ENCODE measurements at regions not wholly inside any gene's neighbourhood (a gene's known extent, or its start where the extent isn't known, plus 50 kb on each side); places are given as distances from the start of the nearest gene placed in this dataset.
A peak's percentile ranks its signal among the peaks of the same experiment; 100 is the strongest.

DNA sequence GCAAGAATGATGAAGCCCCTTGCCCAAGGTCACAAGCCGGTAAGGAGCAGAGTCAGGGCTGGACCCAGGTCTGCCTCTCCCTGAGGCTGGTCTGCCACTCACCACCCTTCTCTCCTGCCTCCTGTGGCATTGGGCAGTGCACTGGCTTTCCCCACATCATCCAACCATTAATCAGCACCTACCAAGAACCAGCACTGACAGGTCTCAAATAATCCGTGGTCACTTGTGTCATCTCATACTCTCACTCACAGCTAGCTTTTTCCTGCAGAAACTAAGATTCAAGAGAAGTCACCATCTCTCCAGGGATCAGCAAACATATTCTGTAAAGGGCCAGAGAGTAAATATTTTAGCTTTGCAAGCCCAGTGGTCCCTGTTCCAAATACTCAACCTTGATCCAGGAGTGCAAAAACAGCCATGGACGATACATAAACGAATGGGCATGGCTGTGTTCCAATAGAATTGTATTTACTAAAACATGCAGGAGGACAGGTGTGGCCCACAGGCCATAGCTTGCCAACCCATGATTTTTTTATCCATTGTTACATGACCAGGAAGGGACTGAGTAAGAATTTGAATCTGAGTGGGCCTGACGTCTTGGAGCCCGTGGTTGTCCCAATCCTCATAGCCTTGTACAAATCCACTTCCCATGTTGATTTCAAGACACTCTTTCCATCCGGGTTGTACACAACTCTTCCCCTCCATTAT lies 374.2 kb downstream of the BCL11B start:
- H3K4me1 Mint-ChIP-seq (ENCODE audit: low read depth): no peaks in the 10 kb centered on the region
- H3K4me3 Mint-ChIP-seq: no peak overlapping the region
- H3K36me3 Mint-ChIP-seq (ENCODE audit: insufficient read depth): no peaks in the 10 kb centered on the region
- DNase-seq (no peak), ATAC-seq (no peak)
- H3K9me3 Mint-ChIP-seq: no peaks in the 10 kb centered on the region
- no peaks in the 10 kb centered on the region for H3K27me3 Mint-ChIP-seq (ENCODE audit: low read depth)

DNA sequence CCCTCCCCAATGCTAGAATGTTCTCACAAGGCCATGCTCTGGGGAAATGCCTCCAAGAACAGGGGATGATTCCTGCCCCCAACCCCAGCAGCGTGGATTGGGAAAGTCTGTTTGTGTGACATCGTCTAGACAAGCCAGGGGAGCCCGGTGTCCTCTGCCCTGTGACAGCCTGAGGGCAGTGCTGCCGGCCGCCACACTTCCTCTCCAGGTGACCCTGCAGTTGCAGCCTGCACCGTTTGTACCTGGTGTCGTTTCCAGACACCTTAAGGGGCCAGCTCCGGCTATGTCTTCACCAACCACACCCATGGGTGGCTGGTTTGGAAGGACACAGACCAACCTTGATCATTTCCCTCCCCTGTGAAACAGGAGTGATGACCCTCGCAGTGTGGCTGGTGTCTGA lies 372.6 kb downstream of the BCL11B start:
- no peaks in the 10 kb centered on the region for H3K36me3 Mint-ChIP-seq (ENCODE audit: insufficient read depth)
- DNase-seq: no peak
- H3K27me3 Mint-ChIP-seq (ENCODE audit: low read depth): no peaks in the 10 kb centered on the region
- no peaks in the 10 kb centered on the region for H3K4me1 Mint-ChIP-seq (ENCODE audit: low read depth)
- no peak for ATAC-seq
- H3K9me3 Mint-ChIP-seq: no peaks in the 10 kb centered on the region
- no peak overlapping the region for H3K4me3 Mint-ChIP-seq

DNA sequence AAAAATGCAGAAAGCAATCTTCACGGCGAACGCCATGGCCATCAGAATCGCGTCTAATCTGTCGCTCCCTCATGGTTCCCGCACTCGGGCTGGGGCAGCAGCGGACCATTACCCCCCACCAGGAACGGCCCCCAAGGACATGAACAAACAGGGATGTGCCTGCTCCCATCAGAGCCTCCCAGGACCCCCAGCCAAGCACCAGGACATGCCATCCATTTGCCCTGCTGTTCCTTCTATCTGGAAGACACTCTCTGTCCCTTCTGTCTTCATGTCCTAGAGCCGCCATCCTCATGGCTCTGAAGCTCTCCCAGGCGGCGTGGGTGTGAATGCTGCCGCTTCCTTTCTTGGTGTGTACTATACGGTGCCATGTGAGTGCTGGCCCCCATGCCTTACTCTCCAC lies 371.8 kb downstream of the BCL11B start:
- H3K4me1 Mint-ChIP-seq (ENCODE audit: low read depth): no peaks in the 10 kb centered on the region
- no peaks in the 10 kb centered on the region for H3K27me3 Mint-ChIP-seq (ENCODE audit: low read depth)
- no peak overlapping the region for H3K4me3 Mint-ChIP-seq
- no peak for DNase-seq
- no peak for ATAC-seq
- no peaks in the 10 kb centered on the region for H3K9me3 Mint-ChIP-seq
- no peaks in the 10 kb centered on the region for H3K36me3 Mint-ChIP-seq (ENCODE audit: insufficient read depth)

DNA sequence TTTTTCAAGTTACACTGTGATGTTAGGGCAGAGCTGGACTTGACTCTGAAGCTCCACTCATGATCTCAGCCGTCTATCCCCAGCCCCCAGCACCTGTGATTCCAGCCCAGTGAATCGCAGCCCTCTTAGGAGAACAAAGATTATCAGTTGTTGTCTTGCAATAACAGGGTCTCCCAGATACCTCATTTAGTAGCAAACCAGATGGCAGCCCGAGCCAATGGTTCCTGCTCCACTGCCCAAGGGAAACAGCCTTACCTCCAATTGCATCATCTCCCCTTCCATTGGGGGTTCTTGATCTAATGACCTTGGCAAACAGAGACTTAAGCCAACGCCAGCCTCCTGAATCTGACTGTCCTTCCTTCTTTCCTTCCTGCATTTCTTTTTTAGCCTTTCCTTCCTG lies 371.2 kb downstream of the BCL11B start:
- Mint-ChIP-seq H3K4me1 (ENCODE audit: low read depth) (no peaks in the 10 kb centered on the region), H3K27me3 (ENCODE audit: low read depth) (no peaks in the 10 kb centered on the region), H3K9me3 (no peaks in the 10 kb centered on the region), H3K36me3 (ENCODE audit: insufficient read depth) (no peaks in the 10 kb centered on the region), H3K4me3 (no peak overlapping the region)
- ATAC-seq (no peak), DNase-seq (no peak)

DNA sequence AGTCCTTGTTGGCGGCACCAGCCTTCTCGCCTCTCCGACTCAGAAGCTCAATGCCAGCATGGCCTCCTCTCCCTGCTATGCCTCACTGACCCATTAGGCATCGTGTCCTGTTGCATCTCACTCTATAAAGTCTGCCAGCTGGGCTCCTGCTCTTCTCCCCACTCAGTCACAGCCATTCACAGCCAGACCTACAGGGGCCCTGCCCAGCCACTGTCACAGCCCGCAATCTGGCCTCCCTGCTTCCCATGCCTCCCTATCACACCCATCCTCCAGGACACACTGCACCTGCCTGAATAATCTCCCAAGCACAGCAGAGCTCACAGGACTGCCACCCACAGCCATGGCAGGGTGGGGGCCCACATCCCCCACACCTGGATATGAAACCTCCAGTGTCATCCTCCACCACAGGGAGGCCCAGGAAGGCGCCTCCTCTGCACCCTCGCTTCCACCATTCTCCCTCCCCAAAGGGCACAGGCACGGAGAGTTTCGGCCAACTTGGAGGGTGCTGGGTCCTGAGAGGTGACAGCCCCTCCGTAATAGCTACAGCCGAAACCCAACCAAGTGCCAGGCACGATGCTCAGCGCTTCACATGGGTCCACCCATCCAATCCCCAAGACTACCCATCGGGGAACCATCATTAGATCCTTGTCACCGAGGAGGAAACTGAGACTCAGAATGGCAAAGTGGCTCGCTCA lies 370.3 kb downstream of the BCL11B start:
- ATAC-seq: no peak

DNA sequence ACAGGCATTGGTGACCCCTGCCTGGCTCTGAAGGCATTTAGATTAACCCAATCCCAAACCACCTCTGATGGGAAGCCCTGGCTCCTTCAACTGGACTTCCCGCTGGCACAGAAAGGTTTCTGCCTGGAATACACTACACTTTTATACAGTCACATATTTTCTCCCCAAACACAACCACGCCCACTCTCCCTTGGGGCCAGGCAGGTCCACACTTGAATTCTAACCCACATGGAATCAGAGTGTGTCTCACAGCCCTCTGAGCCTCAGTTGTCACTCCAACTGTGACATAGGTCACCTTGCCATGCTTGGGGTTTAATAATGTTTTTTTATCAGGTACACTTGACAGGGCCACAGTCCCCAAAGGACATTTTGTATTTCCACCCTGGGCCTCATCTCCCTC lies 368.6 kb downstream of the BCL11B start:
- DNase-seq (no peak), ATAC-seq (no peak)
- no peaks in the 10 kb centered on the region for H3K36me3 Mint-ChIP-seq (ENCODE audit: insufficient read depth)
- no peaks in the 10 kb centered on the region for H3K9me3 Mint-ChIP-seq
- no peak overlapping the region for H3K4me3 Mint-ChIP-seq
- no peaks in the 10 kb centered on the region for H3K27me3 Mint-ChIP-seq (ENCODE audit: low read depth)
- H3K4me1 Mint-ChIP-seq (ENCODE audit: low read depth): no peaks in the 10 kb centered on the region

More for the DNA sequence above, 370.3 kb downstream of the BCL11B start:
- Mint-ChIP-seq H3K27me3 (ENCODE audit: low read depth) (no peaks in the 10 kb centered on the region), H3K4me1 (ENCODE audit: low read depth) (no peaks in the 10 kb centered on the region), H3K36me3 (ENCODE audit: insufficient read depth) (no peaks in the 10 kb centered on the region), H3K4me3 (no peak overlapping the region), H3K9me3 (no peaks in the 10 kb centered on the region)
- DNase-seq: no peak

DNA sequence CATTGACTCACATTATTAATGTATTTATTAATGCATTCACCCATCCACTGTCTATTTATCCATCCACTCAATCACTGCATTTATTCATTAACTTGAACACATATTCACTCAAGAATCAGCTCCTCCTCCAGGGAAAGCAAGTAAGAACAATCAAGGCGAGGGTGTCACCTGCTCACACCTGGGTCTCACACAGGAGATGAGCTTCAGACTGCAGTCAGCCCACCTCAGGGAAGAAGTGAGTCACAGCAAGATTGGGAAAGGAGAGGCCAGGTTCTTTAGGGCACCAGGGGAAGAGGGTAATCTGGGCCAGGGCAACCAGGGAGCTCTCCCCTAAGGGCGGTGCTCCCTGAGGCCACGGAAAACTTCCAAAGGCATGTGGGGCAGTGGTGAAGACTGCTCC lies 367.3 kb downstream of the BCL11B start:
- no peak for DNase-seq
- no peak for ATAC-seq
- H3K4me1 Mint-ChIP-seq (ENCODE audit: low read depth): no peaks in the 10 kb centered on the region
- H3K27me3 Mint-ChIP-seq (ENCODE audit: low read depth): no peaks in the 10 kb centered on the region
- no peaks in the 10 kb centered on the region for H3K9me3 Mint-ChIP-seq
- no peak overlapping the region for H3K4me3 Mint-ChIP-seq
- no peaks in the 10 kb centered on the region for H3K36me3 Mint-ChIP-seq (ENCODE audit: insufficient read depth)

DNA sequence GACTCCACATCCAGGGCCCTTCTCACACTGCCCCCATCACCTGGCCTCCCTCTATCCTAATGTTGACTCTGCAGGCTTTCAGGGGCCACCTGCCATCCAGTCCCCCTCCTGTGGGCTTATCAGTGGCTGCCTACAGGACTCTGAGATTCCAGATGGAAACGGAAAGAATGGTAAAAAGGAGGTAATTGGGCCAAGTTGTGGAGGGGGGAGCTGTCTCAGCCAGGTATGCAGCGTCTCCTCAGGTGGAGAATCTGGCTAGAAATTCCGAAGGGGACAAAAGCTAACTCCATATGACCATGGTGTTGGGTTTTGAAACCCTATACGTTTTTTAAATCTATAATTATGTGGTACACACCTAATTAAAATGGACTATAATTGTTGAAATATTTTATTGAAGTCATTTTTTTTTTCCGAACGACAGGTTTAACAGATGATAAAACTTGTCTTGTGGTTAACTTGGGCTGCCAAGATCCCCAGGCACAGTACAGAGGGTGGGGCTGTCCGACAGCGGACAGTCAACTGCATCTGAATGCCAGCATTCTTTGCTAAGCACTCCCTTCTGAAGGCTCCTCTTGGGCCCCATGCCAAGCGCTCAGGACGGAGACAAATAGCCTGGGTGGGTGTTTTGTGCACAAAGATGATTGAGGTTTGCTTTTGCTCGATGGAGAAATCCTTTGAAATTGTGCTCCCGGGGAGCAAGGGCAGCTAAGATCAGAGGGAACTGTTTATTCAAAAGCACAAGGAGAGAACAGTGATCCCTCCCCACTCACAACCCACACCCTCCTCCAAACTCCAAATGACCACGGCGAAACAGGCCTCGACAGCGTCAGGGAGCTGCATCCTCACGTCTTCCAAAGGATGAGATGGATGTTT lies 365.6 kb downstream of the BCL11B start:
- no peaks in the 10 kb centered on the region for H3K9me3 Mint-ChIP-seq
- H3K36me3 Mint-ChIP-seq (ENCODE audit: insufficient read depth): no peaks in the 10 kb centered on the region
- H3K4me3 Mint-ChIP-seq: no peak overlapping the region
- H3K4me1 Mint-ChIP-seq (ENCODE audit: low read depth): no peaks in the 10 kb centered on the region
- no peak for DNase-seq
- no peak for ATAC-seq
- H3K27me3 Mint-ChIP-seq (ENCODE audit: low read depth): no peaks in the 10 kb centered on the region

DNA sequence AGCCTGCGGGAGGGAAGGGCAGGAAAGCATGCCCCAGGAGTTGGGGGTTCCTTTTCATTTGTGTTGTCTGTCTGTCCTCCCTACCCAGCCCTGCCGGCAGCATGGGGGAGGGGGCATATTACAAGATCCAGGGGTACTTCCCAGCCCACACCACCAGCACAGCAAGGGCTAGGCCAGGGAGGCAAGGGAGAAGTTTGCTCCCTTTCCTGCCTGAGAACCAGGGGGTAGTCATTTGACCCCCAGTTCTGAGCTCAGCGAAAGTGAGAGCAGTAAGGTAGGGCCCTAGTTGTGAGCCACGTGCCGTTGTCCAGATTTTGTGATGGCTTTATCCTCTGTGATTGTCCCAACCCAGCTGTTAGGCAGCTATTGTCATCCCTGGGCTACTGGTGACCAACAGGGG lies 364.7 kb downstream of the BCL11B start:
- ATAC-seq (no peak), DNase-seq (no peak)
- peaks cover 7% of the 10 kb centered on the region for H3K4me1 Mint-ChIP-seq (ENCODE audit: low read depth)
- no peak overlapping the region for H3K4me3 Mint-ChIP-seq
- H3K9me3 Mint-ChIP-seq: no peaks in the 10 kb centered on the region
- no peaks in the 10 kb centered on the region for H3K27me3 Mint-ChIP-seq (ENCODE audit: low read depth)
- H3K36me3 Mint-ChIP-seq (ENCODE audit: insufficient read depth): no peaks in the 10 kb centered on the region

DNA sequence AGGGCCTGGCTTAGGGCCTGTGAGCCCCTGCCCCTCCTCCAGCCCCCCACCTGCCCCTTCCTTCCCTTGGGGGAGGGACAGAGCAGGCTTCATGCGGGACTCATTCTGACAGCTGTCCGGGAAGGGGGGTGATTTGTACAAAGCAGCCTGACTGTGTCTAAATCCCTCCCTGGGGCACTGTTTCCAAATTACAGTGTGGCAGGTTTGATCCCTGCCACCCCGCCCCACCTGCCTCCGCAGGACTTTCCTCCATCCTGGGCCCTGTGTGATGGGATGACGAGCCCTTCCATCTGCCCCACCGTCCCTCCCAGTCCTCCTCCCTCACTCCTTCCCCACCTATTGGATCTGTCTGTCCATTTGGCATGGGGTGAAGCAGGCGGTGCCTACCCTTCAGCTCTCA lies 363.9 kb downstream of the BCL11B start:
- no peaks in the 10 kb centered on the region for H3K36me3 Mint-ChIP-seq (ENCODE audit: insufficient read depth)
- H3K4me1 Mint-ChIP-seq (ENCODE audit: low read depth): peaks cover 15% of the 10 kb centered on the region
- H3K9me3 Mint-ChIP-seq: no peaks in the 10 kb centered on the region
- ATAC-seq (no peak), DNase-seq (no peak)
- H3K4me3 Mint-ChIP-seq: no peak overlapping the region
- no peaks in the 10 kb centered on the region for H3K27me3 Mint-ChIP-seq (ENCODE audit: low read depth)

DNA sequence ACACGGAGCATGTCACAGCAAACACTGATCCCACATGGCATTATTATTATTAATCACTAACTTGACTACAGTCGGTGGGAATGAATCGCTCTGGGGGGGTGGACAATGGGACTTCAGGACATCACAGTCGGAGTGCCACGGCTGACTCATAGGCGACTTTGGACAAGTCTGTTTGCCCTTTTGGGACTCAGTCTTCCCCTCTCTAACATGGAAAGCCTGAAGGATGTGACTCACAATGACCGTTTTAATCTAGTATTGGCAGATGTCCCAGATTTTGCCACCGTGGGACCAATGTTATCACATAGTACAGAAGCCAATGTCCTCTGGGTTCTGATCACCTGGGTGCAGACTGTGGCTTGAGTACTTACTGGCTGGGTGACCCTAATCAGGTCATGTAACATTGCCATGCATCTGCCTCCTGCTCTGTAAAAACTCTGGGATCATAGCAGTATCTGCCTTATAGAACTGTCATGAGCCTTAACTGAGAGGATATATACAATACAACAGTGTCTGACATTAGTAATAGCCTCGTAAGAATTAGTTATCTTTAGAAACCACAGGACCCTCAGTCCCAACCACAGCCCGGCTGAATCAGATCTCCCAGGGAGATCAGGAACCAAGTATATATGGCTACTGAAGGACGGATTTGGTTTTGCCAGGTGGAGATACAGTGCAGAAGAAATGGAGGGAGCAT lies 362.6 kb downstream of the BCL11B start:
- no peaks in the 10 kb centered on the region for H3K9me3 Mint-ChIP-seq

DNA sequence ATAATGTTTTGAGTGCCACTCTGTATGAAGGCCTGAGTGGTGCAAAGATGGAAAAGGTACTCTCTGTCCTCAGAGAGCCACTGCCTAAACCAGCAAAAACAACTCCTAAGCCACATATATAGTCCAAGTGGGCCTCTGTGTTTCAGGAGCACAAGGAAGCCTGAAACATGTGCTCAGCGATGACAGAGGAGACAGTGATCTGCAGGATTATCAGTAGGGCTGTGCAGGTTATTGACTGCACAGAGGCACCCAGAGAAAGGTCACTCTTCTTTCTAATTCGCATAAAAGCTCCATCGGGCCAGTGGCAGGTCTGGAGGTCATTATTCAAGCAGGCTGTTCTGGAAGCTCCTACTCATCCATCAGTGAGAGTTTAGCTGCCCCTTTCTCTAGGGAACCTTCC lies 361.9 kb downstream of the BCL11B start:
- Mint-ChIP-seq H3K36me3 (ENCODE audit: insufficient read depth) (no peaks in the 10 kb centered on the region), H3K4me3 (no peak overlapping the region)

More for the DNA sequence above, 362.6 kb downstream of the BCL11B start:
- Mint-ChIP-seq H3K4me1 (ENCODE audit: low read depth) (peaks cover 21% of the 10 kb centered on the region), H3K27me3 (ENCODE audit: low read depth) (no peaks in the 10 kb centered on the region), H3K36me3 (ENCODE audit: insufficient read depth) (no peaks in the 10 kb centered on the region), H3K4me3 (no peak overlapping the region)
- DNase-seq: no peak
- no peak for ATAC-seq

DNA sequence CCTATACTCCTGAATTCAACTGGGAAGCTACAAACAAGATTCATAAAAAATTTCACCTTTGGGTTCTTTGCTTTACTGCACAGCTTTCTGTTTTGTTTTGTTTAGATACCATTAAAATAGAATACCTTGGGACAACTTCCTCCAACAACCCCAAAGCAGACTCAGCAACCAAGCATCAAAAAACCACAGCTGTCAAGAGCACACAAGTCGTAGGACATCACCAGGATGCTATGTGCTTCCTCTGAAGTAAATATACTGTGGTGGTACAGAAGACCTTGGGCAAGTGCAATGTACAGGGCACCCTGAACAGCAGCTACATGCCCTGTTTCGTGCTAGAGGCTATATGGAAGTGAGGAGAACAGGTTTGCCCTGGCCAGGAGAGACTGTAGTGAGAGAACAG lies 359.3 kb downstream of the BCL11B start:
- H3K27me3 Mint-ChIP-seq (ENCODE audit: low read depth): no peaks in the 10 kb centered on the region
- no peak for DNase-seq
- H3K4me1 Mint-ChIP-seq (ENCODE audit: low read depth): peaks cover 27% of the 10 kb centered on the region
- no peaks in the 10 kb centered on the region for H3K36me3 Mint-ChIP-seq (ENCODE audit: insufficient read depth)
- ATAC-seq: peak in 1 of 2 donors; percentile 40
- no peaks in the 10 kb centered on the region for H3K9me3 Mint-ChIP-seq
- H3K4me3 Mint-ChIP-seq: no peak overlapping the region

More for the DNA sequence above, 361.9 kb downstream of the BCL11B start:
- ATAC-seq: no peak
- no peak for DNase-seq
- H3K27me3 Mint-ChIP-seq (ENCODE audit: low read depth): no peaks in the 10 kb centered on the region
- H3K4me1 Mint-ChIP-seq (ENCODE audit: low read depth): peaks cover 21% of the 10 kb centered on the region
- H3K9me3 Mint-ChIP-seq: no peaks in the 10 kb centered on the region

DNA sequence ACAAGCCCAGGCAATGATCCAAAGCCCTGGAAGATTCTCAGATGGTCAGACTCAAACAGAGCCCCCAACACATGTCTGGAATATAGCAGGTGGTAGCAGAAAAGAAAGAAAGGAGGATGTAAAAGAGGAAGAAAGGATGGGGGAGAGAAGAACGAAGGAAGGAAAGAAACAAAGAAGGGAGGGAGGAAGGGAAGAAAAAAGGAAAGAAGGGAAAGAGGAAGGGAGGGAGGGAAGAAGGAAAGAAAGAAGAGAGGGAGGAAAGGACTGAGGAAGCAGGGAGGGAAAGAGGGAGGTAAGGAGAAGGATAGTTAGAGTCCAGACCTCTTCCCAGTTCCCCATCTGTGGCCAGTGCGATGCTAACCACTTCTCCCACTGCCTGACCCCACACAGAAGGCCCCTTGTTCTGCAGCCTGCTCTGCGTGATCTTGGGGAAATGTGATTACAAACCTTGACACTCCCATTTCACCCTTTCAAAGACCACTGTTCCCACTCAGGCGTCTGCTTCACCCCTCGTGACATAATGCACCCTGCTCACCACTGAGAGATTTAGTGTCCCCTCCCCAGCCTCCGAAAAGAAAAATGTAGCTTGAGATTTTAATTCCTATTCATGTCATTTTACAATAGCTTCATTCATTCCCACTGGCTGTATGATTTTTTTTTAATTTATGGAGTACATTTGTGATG lies 357.9 kb downstream of the BCL11B start:
- DNase-seq: no peak
- Mint-ChIP-seq H3K4me3 (no peak overlapping the region), H3K27me3 (ENCODE audit: low read depth) (no peaks in the 10 kb centered on the region), H3K4me1 (ENCODE audit: low read depth) (peaks cover 27% of the 10 kb centered on the region), H3K9me3 (no peaks in the 10 kb centered on the region), H3K36me3 (ENCODE audit: insufficient read depth) (no peaks in the 10 kb centered on the region)
- no peak for ATAC-seq
